ENCODE measurements at regions not wholly inside any gene's neighbourhood (a gene's known extent, or its start where the extent isn't known, plus 50 kb on each side); places are given as distances from the start of the nearest gene placed in this dataset.

DNA sequence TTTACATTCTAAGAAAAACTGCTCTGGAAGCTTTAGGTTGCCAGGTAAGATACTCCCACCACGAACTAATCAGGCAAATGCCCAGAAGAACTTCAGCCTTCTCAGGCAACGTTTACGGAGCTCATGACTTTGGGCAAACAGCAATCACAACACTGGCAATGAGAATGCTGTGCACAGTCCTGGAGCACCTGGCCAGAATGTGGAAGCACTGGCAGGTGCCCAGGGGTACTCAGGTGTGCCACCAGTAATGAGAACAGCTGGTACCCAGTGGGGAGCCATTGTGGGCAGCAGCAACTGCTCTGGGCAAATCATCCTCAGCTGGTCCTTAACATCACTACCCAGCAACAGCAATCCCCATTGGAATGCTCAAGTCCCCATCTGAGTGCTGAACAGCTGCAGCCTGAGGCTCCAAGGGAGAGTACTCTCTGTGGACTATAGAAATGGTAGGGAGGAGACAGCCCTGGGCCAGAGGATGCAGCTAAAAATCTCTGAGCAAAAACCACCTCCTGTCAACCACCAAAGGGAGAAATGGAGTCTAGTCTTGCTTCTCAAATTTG is 210.0 kb downstream of the FOXO1 start:
- TF ChIP-seq POLR2A (IDR thresholded peaks at IDR 0.05) (no peak), EP300 (IDR thresholded peaks at IDR 0.05) (no peak)
- TF ChIP-seq, protein P1, sequence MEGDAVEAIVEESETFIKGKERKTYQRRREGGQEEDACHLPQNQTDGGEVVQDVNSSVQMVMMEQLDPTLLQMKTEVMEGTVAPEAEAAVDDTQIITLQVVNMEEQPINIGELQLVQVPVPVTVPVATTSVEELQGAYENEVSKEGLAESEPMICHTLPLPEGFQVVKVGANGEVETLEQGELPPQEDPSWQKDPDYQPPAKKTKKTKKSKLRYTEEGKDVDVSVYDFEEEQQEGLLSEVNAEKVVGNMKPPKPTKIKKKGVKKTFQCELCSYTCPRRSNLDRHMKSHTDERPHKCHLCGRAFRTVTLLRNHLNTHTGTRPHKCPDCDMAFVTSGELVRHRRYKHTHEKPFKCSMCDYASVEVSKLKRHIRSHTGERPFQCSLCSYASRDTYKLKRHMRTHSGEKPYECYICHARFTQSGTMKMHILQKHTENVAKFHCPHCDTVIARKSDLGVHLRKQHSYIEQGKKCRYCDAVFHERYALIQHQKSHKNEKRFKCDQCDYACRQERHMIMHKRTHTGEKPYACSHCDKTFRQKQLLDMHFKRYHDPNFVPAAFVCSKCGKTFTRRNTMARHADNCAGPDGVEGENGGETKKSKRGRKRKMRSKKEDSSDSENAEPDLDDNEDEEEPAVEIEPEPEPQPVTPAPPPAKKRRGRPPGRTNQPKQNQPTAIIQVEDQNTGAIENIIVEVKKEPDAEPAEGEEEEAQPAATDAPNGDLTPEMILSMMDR (IDR thresholded peaks at IDR 0.05), result no peak
